OCI-LY1 (cell line): ENCODE measurements at regions not wholly inside any gene's neighbourhood (a gene's known extent, or its start where the extent isn't known, plus 50 kb on each side); places are given as distances from the start of the nearest gene placed in this dataset.

ENCODE experiments used
- H2AFZ ChIP-seq: fragments of 200-600 bp; sonication (generic), shearing (Covaris generic); 2 replicates; pipeline ENCODE4 v1.6.0; 2014; ENCODE audit warnings: antibody characterized with exemption, mild to moderate bottlenecking, low read length
- H3F3A ChIP-seq: fragments of 200-600 bp; sonication (generic), shearing (Covaris generic); 2 replicates; pipeline ENCODE4 v1.6.0; 2014; ENCODE audit warnings: mild to moderate bottlenecking, antibody characterized with exemption, low read length, moderate library complexity; ENCODE audit not compliant: insufficient read depth
- H3K27ac ChIP-seq: fragments of 200-600 bp; sonication (generic); 2 replicates; pipeline ENCODE4 v1.5.1; 2014; ENCODE audit warnings: low read length, mixed run types, mild to moderate bottlenecking, low read depth; ENCODE audit not compliant: poor library complexity, severe bottlenecking
- H3K27me3 ChIP-seq: fragments of 200-600 bp; sonication (generic); 2 replicates; pipeline ENCODE4 v1.6.0; 2014; ENCODE audit warnings: antibody characterized with exemption, mild to moderate bottlenecking, low read length, moderate library complexity; ENCODE audit not compliant: insufficient read depth
- H3K36me3 ChIP-seq: fragments of 200-600 bp; sonication (generic); 2 replicates; pipeline ENCODE4 v1.6.1; 2014; ENCODE audit warnings: mild to moderate bottlenecking, antibody characterized with exemption, low read length, moderate library complexity, mixed read lengths; ENCODE audit not compliant: insufficient read depth
- H3K4me1 ChIP-seq: fragments of 200-600 bp; sonication (generic); 2 replicates; pipeline ENCODE4 v1.5.1; 2014; ENCODE audit warnings: mild to moderate bottlenecking, low read length, moderate library complexity; ENCODE audit not compliant: insufficient read depth, severe bottlenecking
- H3K4me2 ChIP-seq: fragments of 200-600 bp; sonication (generic), shearing (Covaris generic); 2 replicates; pipeline ENCODE4 v1.6.1; 2014; ENCODE audit warnings: low read length
- H3K4me3 ChIP-seq: fragments of 200-600 bp; sonication (generic); 2 replicates; pipeline ENCODE4 v1.5.1; 2014; ENCODE audit warnings: low read length, low read depth, mild to moderate bottlenecking, mixed read lengths; ENCODE audit not compliant: poor library complexity, severe bottlenecking
- H3K79me2 ChIP-seq: fragments of 200-600 bp; shearing (Covaris generic); 2 replicates; pipeline ENCODE4 v1.6.1; 2016; ENCODE audit warnings: mixed run types, low read length, mixed read lengths; ENCODE audit not compliant: insufficient read depth
- H3K9ac ChIP-seq: fragments of 200-600 bp; sonication (generic), shearing (Covaris generic); 2 replicates; pipeline ENCODE4 v1.6.1; 2014; ENCODE audit warnings: mild to moderate bottlenecking, low read length, mixed read lengths
- H3K9me2 ChIP-seq: fragments of 200-600 bp; sonication (generic), shearing (Covaris generic); 2 replicates; pipeline ENCODE4 v1.6.1; 2014; ENCODE audit warnings: low read depth, mild to moderate bottlenecking, low read length, mixed read lengths
- H3K9me3 ChIP-seq: fragments of 200-600 bp; shearing (Covaris generic); 2 replicates; pipeline ENCODE4 v1.6.1; 2014; ENCODE audit warnings: low read length, mixed read lengths
- H4K20me1 ChIP-seq: fragments of 200-600 bp; sonication (generic), shearing (Covaris generic); 2 replicates; pipeline ENCODE4 v1.6.0; 2016; ENCODE audit warnings: mild to moderate bottlenecking, low read length; ENCODE audit not compliant: insufficient read depth
- CTCF ChIP-seq: fragments of 200-600 bp; sonication (generic), shearing (Covaris generic); IDR thresholded peaks from 2 replicates; pipeline ENCODE4 v1.5.1; 2017; ENCODE audit warnings: mild to moderate bottlenecking, antibody characterized with exemption, low read length, moderate library complexity, mixed read lengths
- EZH2 ChIP-seq: fragments of 200-600 bp; sonication (generic), shearing (Covaris generic); IDR thresholded peaks from 2 replicates; pipeline ENCODE4 v1.8.0; 2017; ENCODE audit warnings: borderline replicate concordance, mixed run types, mild to moderate bottlenecking, antibody characterized with exemption, low read length, moderate library complexity, mixed read lengths

GRCh38 chr9:79004032-79004431, 567.7 kb upstream of the TLE4 start:
- no peaks in the 10 kb centered on the region for H3K79me2 ChIP-seq
- H3K27ac ChIP-seq, result no peak overlapping the region
- H3K9me3 ChIP-seq, result no peaks in the 10 kb centered on the region
- no peak overlapping the region for H2AFZ ChIP-seq
- H3K27me3 ChIP-seq, result no peaks in the 10 kb centered on the region
- no peaks in the 10 kb centered on the region for H3K9me2 ChIP-seq
- H3K4me2 ChIP-seq, result no peak overlapping the region
- H3K36me3 ChIP-seq, result no peaks in the 10 kb centered on the region
- H3F3A ChIP-seq, result no peaks in the 10 kb centered on the region
- no peaks in the 10 kb centered on the region for H3K4me1 ChIP-seq
- no peak overlapping the region for H3K4me3 ChIP-seq
- H3K9ac ChIP-seq, result no peak overlapping the region
- no peaks in the 10 kb centered on the region for H4K20me1 ChIP-seq
- TF ChIP-seq CTCF (no peak), EZH2 (no peak)

- no peaks in the 10 kb centered on the region for H3K27me3 ChIP-seq
- H3K4me3 ChIP-seq, result no peak overlapping the region
- no peaks in the 10 kb centered on the region for H3K9me2 ChIP-seq
- H3K79me2 ChIP-seq, result no peaks in the 10 kb centered on the region
- no peaks in the 10 kb centered on the region for H3F3A ChIP-seq
- no peaks in the 10 kb centered on the region for H3K4me1 ChIP-seq
- H3K4me2 ChIP-seq, result no peak overlapping the region
- no peak for TF ChIP-seq CTCF
- no peak for TF ChIP-seq EZH2
- no peaks in the 10 kb centered on the region for H4K20me1 ChIP-seq
- H3K9me3 ChIP-seq, result no peaks in the 10 kb centered on the region
- no peak overlapping the region for H3K27ac ChIP-seq
- no peak overlapping the region for H3K9ac ChIP-seq
- H2AFZ ChIP-seq, result no peak overlapping the region
- H3K36me3 ChIP-seq, result no peaks in the 10 kb centered on the region
Observed at GRCh38 chr9:79006546-79006945, 565.2 kb upstream of the TLE4 start.

- Histone ChIP-seq H3K27me3 (no peaks in the 10 kb centered on the region), H3F3A (no peaks in the 10 kb centered on the region), H3K4me2 (no peak overlapping the region), H3K4me3 (no peak overlapping the region), H3K79me2 (no peaks in the 10 kb centered on the region), H3K27ac (no peak overlapping the region), H3K36me3 (no peaks in the 10 kb centered on the region), H2AFZ (no peak overlapping the region), H3K9me3 (no peaks in the 10 kb centered on the region), H3K9me2 (no peaks in the 10 kb centered on the region), H3K4me1 (no peaks in the 10 kb centered on the region), H3K9ac (no peak overlapping the region), H4K20me1 (no peaks in the 10 kb centered on the region)
- TF ChIP-seq CTCF (no peak), EZH2 (no peak)
Observed at GRCh38 chr9:79007701-79008483, 563.9 kb upstream of the TLE4 start.
